ENCODE measurements at regions not wholly inside any gene's neighbourhood (a gene's known extent, or its start where the extent isn't known, plus 50 kb on each side); places are given as distances from the start of the nearest gene placed in this dataset.
"Not testable (repeated sequence)": the region's sequence is repeated elsewhere in the genome, so short reads cannot be mapped to it uniquely, and the experiment has no call there.

DNA sequence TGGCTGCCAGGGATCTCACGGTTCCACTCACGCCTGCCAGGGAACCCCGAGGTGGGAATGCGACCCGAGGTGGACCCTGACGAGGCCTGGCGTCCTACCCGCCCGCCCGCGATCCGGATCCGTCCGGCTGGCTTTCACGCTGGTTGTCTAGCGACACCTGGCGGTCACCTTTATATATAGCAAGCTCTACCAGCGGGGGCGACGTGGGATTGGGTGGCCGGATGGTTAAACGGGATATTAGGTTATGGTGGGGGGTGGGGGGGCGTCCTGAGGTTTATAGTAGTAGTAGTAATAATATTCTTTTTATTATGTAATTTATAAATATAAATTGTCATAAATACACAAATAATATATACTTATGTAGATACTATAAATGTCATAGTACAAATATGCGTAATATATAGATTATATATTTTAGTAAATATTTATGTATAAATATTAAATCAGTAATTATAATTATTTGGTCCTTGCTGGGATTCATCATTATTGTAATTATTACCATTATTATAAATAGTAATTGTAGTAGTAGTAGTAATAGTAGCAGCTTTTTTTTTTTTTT, 136.9 kb downstream of the KCNJ12 start:
- peak; percentile 51 to 94 (median 80) for DNase-seq
- intact Hi-C loops (cut with DNase I) = loop anchor here (2.0 to 5.0 kb wide), 3 partner anchors 196 to 386 kb away; partner anchors contain the start of gene DHRS7B

DNA sequence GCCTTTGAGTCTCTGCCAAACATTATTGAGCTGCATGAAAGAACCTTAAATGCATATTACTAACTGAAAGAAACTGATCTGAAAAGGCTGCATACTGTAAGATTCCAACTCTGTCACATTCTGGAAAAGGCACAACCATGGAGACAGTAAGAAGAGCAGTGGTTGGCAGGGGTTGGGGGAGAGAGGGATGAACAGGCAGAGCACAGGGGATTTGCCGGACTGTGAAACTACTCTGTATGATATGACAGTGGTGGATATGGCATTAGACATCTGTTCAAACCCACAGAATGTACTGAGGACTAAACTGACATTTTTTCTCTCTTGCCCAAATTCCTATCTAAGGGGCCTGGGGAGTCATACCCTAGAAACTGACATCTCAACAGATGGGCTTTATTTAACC, 138.4 kb downstream of the KCNJ12 start:
- intact Hi-C loops (cut with DNase I) = loop anchor here (5.0 kb wide), 1 partner anchor 197 kb away; no protein-coding TSS in a partner anchor
- DNase-seq = not testable (repeated sequence)

DNA sequence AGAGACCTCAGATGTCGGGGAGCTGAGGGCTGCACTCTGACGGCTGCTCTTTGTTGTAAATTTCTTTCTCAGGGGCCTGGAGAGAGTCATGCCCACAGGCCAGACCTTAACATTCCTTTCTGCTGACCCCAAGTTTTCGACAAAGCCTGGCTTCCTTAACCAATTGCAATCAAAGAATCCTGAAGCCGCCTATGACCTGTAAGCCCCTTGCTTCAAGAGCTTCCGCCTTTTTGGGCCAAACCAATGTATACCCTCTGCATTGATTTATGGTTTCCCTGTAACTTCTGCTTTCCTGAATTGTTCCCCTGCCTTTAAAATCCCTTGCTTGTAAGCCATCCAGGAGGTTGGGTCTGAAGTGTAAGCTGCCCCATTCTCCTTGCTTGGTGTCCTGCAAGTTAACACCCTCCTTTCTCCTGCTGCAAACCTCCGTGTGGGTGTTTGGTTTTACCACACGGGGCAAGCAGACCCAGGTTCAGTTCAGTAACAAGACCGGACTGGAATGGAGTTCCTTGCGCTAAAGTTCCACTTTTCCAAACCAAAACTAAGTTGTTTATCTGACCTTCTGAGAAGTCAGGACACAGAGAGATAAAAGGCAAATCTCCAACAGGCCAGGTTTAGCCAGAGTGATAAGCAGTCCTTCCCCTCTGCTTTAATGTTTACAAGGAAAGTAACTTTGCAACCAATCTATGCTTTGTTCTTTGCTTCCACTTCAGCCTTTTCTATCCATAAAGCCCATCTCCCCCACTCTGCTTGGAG, 141.6 kb downstream of the KCNJ12 start:
- no peak for DNase-seq
- intact Hi-C loops (cut with DNase I) = no loop called here

DNA sequence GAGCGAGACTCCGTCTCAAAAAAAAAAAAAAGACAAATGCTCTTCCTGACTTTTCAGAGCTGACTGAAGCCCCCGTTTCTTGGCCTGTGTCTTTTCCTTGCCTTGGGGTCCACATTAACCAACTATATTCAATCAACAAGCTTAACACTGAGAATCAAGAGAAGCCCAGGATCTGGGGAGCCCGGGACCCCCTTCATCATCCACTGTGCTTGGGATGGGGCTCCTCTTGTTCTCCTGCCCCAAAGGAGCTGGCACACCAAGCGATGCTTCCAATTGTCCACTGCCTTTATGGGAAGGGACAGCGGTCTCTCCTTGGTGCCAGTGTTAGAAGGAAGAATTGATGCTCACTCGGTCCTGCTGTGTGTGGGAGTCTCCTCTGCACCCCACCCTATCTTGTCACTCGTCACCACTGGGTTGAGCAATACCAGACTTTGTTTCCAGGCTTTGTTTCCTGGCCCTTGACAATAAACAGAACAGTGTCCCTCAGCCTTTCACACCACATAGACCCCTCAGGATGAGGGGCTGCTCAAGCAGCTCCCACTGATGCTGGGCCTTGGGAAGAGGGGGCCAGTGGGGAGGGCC, 146.7 kb downstream of the KCNJ12 start:
- intact Hi-C loops (cut with DNase I) = no loop called here
- no peak for DNase-seq

DNA sequence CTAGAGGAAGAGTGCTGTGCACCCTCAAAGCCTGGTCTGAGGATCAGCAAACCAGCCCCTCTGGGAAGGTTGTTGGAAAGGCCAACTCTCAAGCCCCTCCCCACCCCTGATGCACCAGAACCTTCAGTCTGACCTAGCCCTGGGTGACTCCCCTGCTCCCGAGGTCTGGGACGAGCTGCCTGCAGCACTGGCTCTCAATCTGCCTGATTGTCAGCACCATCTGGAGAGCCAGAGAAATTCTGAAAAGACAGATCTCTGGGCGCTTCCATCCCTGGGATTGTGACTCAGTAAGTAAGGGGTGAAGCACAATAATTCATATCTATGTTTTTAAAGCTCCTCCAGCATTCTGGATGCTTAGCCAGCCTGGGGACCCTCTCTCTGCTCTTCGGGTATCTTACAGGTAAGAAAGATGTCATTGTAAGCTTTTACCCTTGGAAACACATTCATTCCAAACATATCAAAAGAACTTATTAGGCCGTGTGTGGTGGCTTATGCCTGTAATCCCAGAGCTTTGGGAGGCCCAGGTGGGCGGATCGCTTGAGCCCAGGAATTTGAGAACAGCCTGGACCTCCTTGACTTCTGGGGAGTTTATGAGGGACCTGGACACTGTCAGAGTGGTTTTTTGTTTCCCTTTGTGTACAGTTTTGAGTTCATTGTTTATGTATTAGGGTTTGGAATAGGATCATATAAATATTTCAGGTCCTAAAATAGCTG, 147.5 kb downstream of the KCNJ12 start:
- intact Hi-C loops (cut with DNase I) = no loop called here
- no peak for DNase-seq

DNA sequence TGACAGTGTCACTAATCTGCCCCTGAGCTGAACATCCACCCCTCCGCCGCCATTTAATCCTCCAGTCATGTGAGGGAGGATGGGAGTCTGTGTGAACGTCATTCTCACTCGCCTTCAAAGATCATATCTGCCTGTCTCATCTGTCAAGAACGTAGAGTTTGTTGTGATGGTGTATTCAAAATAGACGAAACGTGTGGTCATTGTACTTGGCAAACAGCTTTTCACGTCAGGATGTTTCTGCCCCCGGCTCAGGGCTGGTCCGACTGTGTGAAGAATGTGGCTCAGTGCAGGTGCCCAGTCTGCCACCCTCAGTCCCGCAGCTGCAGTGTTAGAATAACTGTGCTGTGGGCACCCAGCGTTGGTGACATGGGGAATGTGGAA, 148.0 kb downstream of the KCNJ12 start:
- intact Hi-C loops (cut with DNase I) = no loop called here
- peak in 1 of 10 donors; percentile 78 for DNase-seq

DNA sequence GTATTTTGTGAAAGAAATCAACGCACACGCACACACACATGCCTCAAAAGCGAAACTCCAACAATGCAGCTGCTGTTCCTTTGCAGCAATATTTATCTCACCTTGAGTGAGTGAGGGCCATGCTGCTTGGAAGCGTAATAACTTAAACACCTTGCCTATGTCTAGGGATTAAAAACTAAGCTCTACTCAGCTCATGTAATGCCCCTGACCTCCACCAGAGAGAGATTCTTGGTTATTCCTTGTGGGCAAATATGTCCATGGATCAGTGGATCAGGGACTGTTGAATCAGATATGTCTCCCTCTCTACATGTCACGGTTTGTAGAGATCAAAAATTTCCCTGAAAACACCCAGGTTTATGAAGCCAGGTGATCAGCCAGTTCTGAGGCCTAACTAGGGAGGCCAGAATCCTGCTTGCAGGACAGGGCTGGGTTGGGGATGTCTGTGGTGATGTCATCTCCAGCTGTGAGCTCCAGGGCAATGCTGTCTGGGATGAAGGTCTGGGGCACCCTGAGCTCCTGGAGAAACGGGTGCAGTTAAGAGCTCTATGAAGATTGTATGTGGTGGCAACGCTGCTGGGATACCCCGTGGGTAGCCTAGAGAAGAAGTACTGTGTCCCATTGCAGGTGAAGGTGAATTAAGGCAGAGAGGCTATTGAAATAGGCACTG, 149.4 kb downstream of the KCNJ12 start:
- no peak for DNase-seq
- intact Hi-C loops (cut with DNase I) = no loop called here

DNA sequence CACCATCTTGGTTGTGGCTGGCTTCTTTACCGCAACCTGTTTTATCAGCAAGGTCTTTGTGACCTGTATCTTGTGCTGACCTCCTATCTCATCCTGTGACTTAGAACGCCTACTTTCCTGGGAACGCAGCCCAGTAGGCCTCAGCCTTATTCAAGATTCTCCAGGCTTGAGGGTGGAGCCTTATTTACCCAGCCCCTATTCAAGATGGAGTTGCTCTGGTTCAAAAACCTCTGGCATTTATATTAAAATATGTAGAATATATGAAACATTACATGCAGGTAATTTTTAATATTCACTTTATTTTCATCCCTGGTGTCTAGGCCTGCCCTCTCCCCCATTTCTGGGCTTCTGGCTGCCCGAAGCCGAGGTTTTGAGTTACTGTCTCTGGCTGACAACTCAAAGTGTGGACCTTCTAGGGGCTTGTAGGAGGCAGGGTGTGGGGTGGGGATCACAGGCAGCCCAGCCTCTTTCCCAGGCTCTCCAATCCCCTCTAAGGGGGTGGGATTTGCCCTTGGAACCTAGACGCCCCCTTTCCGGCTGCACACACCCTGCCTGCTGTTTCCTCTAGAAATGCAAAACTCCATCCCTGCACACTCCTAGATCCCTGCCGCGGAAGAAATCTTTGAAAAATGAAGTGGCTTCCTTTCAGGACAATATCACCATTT, 152.0 kb downstream of the KCNJ12 start:
- DNase-seq = no peak
- intact Hi-C loops (cut with DNase I) = no loop called here

DNA sequence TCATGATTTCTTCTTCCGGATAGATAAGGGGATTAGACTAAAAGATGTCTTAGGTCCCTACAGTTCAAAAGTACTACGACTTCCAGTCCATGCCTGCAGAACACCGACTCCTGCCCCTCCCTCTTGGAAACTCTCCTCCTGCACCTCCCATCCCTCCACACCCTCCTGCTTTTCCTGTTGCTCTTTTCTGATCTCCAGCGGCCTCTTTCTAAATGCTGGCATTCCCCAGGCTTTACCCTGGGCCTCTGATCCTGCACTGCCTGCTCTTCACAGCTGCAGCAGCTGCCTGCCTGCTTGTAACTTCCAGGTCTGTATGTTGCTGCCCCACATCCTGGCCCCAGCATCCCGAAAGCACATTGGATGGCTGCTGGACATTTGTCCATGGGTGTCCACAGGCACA, 154.2 kb downstream of the KCNJ12 start:
- DNase-seq = no peak
- intact Hi-C loops (cut with DNase I) = no loop called here

DNA sequence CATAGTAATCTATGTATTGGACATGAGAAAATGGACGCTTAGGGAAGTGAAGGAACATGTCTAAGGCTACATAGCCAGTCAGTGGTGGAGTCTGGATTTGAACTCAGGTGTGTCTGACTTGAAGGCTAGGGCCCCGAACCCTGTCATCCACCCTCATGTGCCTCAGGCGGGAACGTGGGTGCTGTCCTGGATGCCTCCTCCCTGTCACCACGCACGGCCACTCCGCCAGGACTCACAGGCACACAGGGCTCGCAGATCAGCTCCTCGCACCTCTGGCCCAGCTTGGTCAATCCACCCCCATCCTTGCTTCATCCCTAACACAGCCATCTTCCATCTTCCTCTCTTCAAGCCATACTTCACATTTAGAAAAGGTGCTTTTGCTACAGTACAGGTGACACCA, 154.7 kb downstream of the KCNJ12 start:
- intact Hi-C loops (cut with DNase I) = no loop called here
- DNase-seq = no peak

DNA sequence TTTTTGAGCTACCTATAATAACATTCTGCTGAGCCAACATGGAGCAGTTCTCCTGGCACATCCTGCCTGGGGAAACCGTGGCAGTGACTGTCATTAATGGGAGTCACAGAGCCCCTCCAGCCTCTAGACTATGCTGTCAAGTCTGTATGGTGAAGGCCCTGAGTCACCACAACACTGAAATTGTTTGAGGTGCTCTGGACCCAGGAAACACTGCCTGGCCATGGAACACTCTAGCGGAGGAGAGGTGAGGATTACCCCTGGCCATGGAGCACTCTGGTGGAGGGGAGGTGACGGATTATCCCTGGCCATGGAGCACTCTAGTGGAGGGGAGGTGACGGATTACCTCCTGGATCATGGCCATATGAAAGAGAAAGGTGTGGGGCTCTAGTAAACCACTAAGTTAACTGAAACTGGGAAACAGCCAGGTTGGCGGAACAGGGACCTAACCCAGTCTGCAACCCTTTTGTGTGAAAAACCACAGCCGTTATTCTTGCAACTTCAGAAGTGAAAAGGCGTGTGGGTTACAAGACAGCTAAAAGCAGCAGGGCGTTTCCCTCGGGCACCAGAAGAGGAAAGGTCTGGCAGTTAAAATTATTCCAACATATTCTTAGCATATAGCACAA, 156.7 kb downstream of the KCNJ12 start:
- intact Hi-C loops (cut with DNase I) = no loop called here
- DNase-seq = no peak

DNA sequence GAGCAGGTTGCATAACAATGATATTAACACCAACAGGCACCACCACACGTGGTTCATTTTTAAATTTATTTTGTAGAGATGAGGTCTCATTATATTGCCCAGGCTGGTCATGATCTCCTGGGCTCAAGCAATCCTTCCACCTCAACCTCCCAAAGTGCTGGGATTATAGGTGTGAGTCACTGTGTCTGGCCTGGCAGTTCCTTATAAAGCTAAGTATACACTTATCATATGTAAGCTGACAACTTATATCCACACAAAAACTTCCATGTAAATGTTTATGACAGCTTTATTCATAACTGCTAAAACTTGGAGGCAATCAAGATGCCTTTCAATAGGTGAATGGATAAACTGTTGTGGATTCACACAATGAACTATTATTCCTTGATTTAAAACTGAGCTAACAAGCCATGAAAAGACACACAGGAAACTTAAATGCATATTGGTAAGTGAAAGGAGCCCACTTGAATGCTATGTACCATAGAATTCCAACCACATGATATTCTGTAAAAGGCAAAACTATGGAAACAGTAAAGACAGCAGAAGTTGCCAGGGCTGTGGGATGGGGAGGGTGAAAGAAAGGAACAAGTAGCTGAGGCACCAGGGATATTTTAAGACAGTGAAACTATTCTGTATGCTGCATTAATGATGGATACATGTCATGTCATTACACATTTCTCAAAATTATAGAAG, 156.5 kb upstream of the KCNJ18 start:
- intact Hi-C loops (cut with DNase I) = no loop called here
- DNase-seq = no peak

DNA sequence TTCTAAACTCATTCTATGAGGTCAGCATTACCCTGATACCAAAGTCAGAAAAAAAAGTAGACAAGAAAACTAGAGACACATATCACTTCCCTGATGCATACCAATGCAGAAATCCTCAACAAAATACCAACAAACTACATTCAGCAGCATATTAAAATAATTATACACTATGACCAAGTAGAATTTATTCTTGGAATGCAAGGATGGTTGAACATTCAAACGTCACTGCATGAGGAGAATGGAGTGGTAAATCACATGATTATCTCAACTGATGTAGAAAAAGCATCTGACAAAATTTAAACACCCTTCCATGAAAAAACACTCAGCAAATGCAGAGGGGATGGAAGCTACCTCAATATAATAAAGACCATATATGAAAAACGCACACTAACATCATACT, 155.0 kb upstream of the KCNJ18 start:
- DNase-seq = no peak
- intact Hi-C loops (cut with DNase I) = no loop called here

DNA sequence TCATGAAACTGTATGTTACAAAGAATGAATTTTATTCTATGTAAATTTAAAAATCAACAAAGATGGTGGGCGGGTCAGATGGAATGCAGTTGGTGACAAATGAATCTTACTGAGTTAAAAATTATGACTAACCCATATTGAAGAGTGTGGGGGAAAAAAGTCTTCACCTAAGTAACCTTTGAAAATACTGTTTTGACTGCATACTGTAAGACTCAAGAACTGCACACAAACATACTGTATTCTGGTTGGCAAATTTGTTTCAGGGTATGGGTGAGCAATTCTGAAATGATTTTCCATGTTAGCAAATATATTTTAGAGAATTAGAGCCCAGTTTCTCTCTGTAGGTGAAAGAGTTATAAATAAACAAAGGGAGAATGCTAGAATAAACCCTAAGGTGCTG, 153.7 kb upstream of the KCNJ18 start:
- DNase-seq = no peak
- intact Hi-C loops (cut with DNase I) = no loop called here

DNA sequence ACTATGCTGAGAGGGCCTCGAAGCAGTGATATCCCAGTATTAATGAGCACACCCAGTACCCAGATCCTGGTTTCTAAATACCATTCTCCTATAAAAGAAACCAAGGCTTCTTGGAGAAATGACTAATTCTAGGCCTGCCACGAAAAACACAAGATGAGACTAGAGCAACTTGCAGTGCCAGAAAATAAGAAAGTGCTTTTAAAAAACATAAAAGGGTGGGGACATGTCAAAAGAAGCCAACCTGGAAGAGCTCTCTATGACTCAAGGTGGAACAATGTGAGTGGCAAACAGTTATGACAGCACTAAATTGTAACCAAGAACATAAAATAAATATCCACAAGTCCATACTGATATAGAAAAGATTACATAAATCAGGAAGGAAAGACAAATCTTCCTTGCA, 153.2 kb upstream of the KCNJ18 start:
- intact Hi-C loops (cut with DNase I) = no loop called here
- no peak for DNase-seq

DNA sequence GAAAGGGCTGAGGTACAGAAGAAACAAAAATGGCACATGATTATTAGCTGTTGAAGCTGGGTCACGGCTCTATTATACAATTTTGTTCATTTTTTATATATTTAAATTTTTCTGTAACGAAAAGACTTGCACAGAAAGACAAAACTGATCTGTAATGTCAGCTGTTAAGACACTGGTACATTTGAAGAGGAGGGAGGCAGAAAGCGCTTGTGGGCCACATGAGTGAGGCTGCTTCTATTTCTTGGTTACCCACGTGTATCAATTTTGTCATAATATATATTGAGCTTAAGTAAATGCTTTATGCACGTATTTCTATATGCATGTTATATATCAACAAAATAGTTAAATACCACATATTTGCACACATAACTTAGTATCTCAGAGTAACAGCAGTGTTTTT, 151.8 kb upstream of the KCNJ18 start:
- DNase-seq = no peak
- intact Hi-C loops (cut with DNase I) = no loop called here

DNA sequence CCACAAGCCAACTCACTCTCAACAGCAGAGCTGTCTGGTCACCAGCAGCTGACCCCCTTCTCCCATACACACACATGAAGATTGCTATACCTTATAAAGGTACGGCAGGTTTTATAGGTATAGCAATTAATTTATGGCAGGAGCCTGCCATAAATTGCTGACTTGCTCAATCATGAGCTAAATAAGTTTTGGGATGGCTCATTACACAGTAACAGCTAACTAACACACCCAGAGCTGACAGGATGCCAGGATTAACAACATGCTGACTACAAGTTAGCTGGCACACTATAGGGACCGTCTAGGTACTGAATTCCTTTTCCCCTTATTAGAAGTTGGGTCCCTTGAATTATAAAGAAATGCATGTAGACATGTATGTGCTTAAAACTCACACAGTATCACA, 150.3 kb upstream of the KCNJ18 start:
- DNase-seq = no peak
- intact Hi-C loops (cut with DNase I) = no loop called here

DNA sequence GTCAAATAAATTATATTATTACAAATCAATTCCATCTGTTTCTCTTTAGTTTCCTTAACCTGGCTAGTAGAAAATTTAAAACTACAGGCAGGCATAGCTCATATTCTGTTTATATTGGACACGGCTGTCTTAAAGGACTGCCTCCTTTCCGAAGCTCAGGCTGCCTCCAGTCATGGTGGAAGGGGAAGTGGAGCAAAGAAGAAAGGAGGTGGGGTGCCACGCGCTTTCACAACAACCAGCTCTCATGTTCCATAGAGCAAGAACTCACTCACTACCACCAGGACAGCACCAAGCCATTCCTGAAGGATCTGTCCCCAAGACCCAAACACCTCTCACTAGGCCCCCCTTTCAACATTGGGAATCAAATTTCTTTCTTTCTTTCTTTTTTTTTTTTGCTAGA, 149.3 kb upstream of the KCNJ18 start:
- no peak for DNase-seq
- intact Hi-C loops (cut with DNase I) = no loop called here

DNA sequence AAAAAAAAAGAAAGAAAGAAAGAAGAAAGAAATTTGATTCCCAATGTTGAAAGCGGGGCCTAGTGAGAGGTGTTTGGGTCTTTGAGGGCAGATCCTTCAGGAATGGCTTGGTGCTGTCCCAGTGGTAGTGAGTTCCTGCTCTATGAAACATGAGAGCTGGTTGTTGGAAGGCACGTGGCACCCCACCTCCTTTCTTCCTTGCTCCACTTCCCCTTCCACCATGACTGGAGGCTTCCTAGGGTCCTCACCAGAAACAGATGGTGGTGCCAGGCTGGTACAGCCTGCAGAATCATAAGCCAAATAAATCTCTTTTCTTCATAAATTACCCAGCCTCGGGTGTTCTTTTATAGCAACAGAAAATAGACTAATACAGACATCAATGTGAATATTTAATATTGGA, 147.3 kb upstream of the KCNJ18 start:
- no peak for DNase-seq
- intact Hi-C loops (cut with DNase I) = no loop called here

Measured in posterior cingulate gyrus (tissue), 11 donors.